ENCODE measurements at regions not wholly inside any gene's neighbourhood (a gene's known extent, or its start where the extent isn't known, plus 50 kb on each side); places are given as distances from the start of the nearest gene placed in this dataset.

- no peaks in the 10 kb centered on the region for H3K36me3 ChIP-seq (replicated peaks in 1 of 2; ENCODE audit: control insufficient read depth in 1 of 2, insufficient read depth in 2 of 2, low read length in 2 of 2)
- FAIRE-seq (no peak), ATAC-seq (no peak), DNase-seq (ENCODE audit: low spot score) (no peak)
- no peaks in the 10 kb centered on the region for H3K9me3 ChIP-seq (ENCODE audit: low read length)
- H3K27me3 ChIP-seq (ENCODE audit: control insufficient read depth in 1 of 2, insufficient read depth in 2 of 2, low read length in 2 of 2), result peaks cover 0 to 8% of the 10 kb centered on the region in 2 experiments; a peak in 1 of 5 replicates
- H2AFZ ChIP-seq (ENCODE audit: low read length), result no peak overlapping the region
- POLR2A ChIA-PET, result no interaction called here
- no peaks in the 10 kb centered on the region for H4K20me1 ChIP-seq (ENCODE audit: insufficient read depth, low read length)
- no peak overlapping the region for H3K4me2 ChIP-seq (ENCODE audit: low read depth, low read length)
- H3K27ac ChIP-seq (ENCODE audit: extremely low read length, insufficient read depth, low read length), result no peak overlapping the region
- CTCF ChIA-PET (ENCODE audit: low intra/inter-chr PET ratio, low total read pairs), result no interaction called here
- WGBS (ENCODE audit: low lambda C conversion rate), result 5% methylated on average over 4 of the region's 4 CpGs
- in situ Hi-C loops (cut with HindIII; ENCODE audit: extremely low pct_ligation_motif_present, low pct_unique_long_range_greater_than_20kb) (no loop called here), intact Hi-C loops (cut with micrococcal nuclease; ENCODE audit: unreplicated experiment) (no loop called here)
- no TSS peak for BruUV-seq (replicated peaks)
- no peaks in the 10 kb centered on the region for H3K4me1 ChIP-seq (ENCODE audit: insufficient read depth, low read length)
- no peak overlapping the region for H3K9ac ChIP-seq (ENCODE audit: insufficient read depth, low read depth, low read length)
- no peak overlapping the region for H3K4me3 ChIP-seq (replicated peaks in 1 of 3; ENCODE audit: insufficient read depth in 1 of 3, low read depth in 2 of 3, low read length in 3 of 3)
- no peaks in the 10 kb centered on the region for H3K79me2 ChIP-seq (ENCODE audit: insufficient read depth, low read length)
- TF ChIP-seq MNT (IDR thresholded peaks at IDR 0.05) (no peak), HDAC6 (IDR thresholded peaks at IDR 0.05; ENCODE audit: low read depth, low read length) (no peak), RFX3 (CRISPR knock-in tag; IDR thresholded peaks at IDR 0.05) (no peak), DR1 (CRISPR knock-in tag; IDR thresholded peaks at IDR 0.05) (no peak), ZNF264 (CRISPR knock-in tag; IDR thresholded peaks at IDR 0.05) (no peak), GRHL1 (CRISPR knock-in tag; conservative IDR thresholded peaks at IDR 0.05) (no peak), ZNF605 (CRISPR knock-in tag; IDR thresholded peaks at IDR 0.05) (no peak), CCDC6 (CRISPR knock-in tag; IDR thresholded peaks at IDR 0.05) (no peak), ARID4A (CRISPR knock-in tag; IDR thresholded peaks at IDR 0.05; ENCODE audit: borderline replicate concordance) (no peak), FOXC1 (CRISPR knock-in tag; IDR thresholded peaks at IDR 0.05; ENCODE audit: borderline replicate concordance) (no peak), ZNF501 (CRISPR knock-in tag; IDR thresholded peaks at IDR 0.05) (no peak), ZNF710 (CRISPR knock-in tag; IDR thresholded peaks at IDR 0.05; ENCODE audit: borderline replicate concordance) (no peak), BCL6 (CRISPR knock-in tag; IDR thresholded peaks at IDR 0.05) (no peak)
Measured at GRCh38 chr12:118513611-118514010, 137.3 kb downstream of the SUDS3 start.
